HUES48 (cell line): ENCODE measurements at regions not wholly inside any gene's neighbourhood (a gene's known extent, or its start where the extent isn't known, plus 50 kb on each side); places are given as distances from the start of the nearest gene placed in this dataset.

ENCODE experiments used
- H3K27ac ChIP-seq: one replicate; pipeline ENCODE4 v1.7.0; 2013; ENCODE audit warnings: low read depth, low read length, inconsistent platforms
- H3K27me3 ChIP-seq: 2 replicates; pipeline ENCODE4 v1.6.1; 2013; ENCODE audit warnings: mild to moderate bottlenecking, low read length; ENCODE audit not compliant: control insufficient read depth, insufficient read depth
- H3K36me3 ChIP-seq: 2 replicates; pipeline ENCODE4 v1.6.1; 2013; ENCODE audit warnings: low read length; ENCODE audit not compliant: control insufficient read depth, insufficient read depth
- H3K4me1 ChIP-seq: 2 replicates; pipeline ENCODE4 v1.6.1; 2013; ENCODE audit warnings: mild to moderate bottlenecking, low read length; ENCODE audit not compliant: control insufficient read depth, insufficient read depth
- H3K4me3 ChIP-seq: 2 replicates; pipeline ENCODE4 v1.5.1; 2013; ENCODE audit warnings: mild to moderate bottlenecking, low read depth, low read length
- H3K9ac ChIP-seq: 2 replicates; pipeline ENCODE4 v1.6.1; 2013; ENCODE audit warnings: mild to moderate bottlenecking, low read depth, low read length, moderate library complexity
- H3K9me3 ChIP-seq: 2 replicates; pipeline ENCODE4 v1.6.1; 2013; ENCODE audit warnings: low read length; ENCODE audit not compliant: control insufficient read depth, insufficient read depth

GRCh38 chr1:208641579-208642280, 397.5 kb upstream of the PLXNA2 start:
- Histone ChIP-seq H3K9me3 (no peaks in the 10 kb centered on the region), H3K4me3 (no peak overlapping the region)

DNA sequence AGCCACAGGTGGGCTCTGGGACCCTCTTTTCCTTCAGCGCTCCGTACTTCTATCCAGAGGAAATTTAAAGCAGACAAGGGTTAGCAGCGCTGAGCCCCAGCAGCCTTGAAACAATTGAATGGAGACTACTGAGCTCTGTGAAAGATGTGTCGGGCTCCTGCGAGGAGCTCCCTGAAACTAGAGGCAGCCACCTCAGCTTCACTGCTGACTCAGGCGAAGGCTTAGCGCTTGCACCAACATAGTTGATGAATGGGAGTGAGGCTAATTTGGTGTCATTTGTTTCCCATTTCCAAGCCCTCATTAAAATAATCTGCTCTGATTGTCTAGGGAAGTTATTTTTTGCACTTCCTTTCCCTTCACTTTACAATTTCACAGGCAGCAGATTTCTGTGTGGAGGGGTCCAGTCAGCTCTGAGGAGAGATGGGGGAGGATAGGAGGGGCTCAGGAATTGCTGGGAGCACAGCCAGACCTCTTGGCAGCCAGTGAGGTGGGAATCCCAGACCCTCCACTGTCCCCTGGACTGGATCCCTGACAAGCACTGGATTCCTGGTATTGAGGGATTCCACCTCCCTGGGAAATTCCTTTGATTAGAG, 398.9 kb upstream of the PLXNA2 start:
- Histone ChIP-seq H3K4me3 (no peak overlapping the region), H3K4me1 (0 out of 2 replicates have a peak, but pooled peaks cover 2% of the 10 kb centered on the region), H3K9me3 (no peaks in the 10 kb centered on the region), H3K9ac (no peak overlapping the region), H3K27me3 (no peaks in the 10 kb centered on the region), H3K27ac (no peak overlapping the region), H3K36me3 (no peaks in the 10 kb centered on the region)

More at GRCh38 chr1:208641579-208642280, 397.5 kb upstream of the PLXNA2 start:
- no peak overlapping the region for H3K9ac ChIP-seq
- 0 out of 2 replicates have a peak, but pooled peaks cover 2% of the 10 kb centered on the region for H3K4me1 ChIP-seq
- no peaks in the 10 kb centered on the region for H3K36me3 ChIP-seq
- no peaks in the 10 kb centered on the region for H3K27me3 ChIP-seq
- no peak overlapping the region for H3K27ac ChIP-seq

GRCh38 chr1:208644401-208645160, 400.4 kb upstream of the PLXNA2 start:
- Histone ChIP-seq H3K9ac (no peak overlapping the region), H3K36me3 (no peaks in the 10 kb centered on the region), H3K27me3 (no peaks in the 10 kb centered on the region), H3K4me3 (no peak overlapping the region), H3K4me1 (0 out of 2 replicates have a peak, but pooled peaks cover 2% of the 10 kb centered on the region), H3K9me3 (no peaks in the 10 kb centered on the region), H3K27ac (no peak overlapping the region)

DNA sequence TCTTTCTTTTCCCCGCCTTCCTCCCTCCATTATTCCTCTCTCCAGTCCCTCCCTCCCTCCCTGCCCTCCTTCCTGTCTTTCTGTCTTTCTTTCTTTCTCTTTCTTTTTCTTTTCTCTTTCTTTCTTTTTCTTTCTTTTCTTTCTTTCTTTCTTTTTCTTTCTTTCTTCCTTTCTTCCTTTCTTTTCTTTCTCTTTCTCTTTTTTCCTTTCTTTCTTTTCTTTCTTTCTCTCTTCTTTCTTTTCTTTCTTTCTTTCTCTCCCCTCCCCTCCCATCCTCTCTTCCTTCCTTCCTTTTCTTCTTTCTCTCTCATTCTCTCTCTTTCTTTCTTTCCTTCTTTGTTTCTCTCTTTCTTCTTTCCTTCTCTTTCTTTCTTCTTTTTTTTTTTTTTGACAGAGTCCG, 402.2 kb upstream of the PLXNA2 start:
- Histone ChIP-seq H3K9me3 (no peaks in the 10 kb centered on the region), H3K36me3 (no peaks in the 10 kb centered on the region), H3K9ac (no peak overlapping the region), H3K27ac (no peak overlapping the region), H3K27me3 (no peaks in the 10 kb centered on the region), H3K4me3 (no peak overlapping the region), H3K4me1 (0 out of 2 replicates have a peak, but pooled peaks cover 2% of the 10 kb centered on the region)

GRCh38 chr1:208648146-208648545, 404.0 kb upstream of the PLXNA2 start:
- no peaks in the 10 kb centered on the region for H3K9me3 ChIP-seq
- no peak overlapping the region for H3K27ac ChIP-seq
- no peaks in the 10 kb centered on the region for H3K36me3 ChIP-seq
- no peak overlapping the region for H3K9ac ChIP-seq
- peaks cover 6% of the 10 kb centered on the region; the same call in 1 of the 2 replicates for H3K4me1 ChIP-seq
- H3K4me3 ChIP-seq, result no peak overlapping the region
- H3K27me3 ChIP-seq, result no peaks in the 10 kb centered on the region

GRCh38 chr1:208652296-208653160, 408.3 kb upstream of the PLXNA2 start:
- peaks cover 6% of the 10 kb centered on the region; the same call in 1 of the 2 replicates for H3K4me1 ChIP-seq
- no peaks in the 10 kb centered on the region for H3K27me3 ChIP-seq
- H3K36me3 ChIP-seq, result no peaks in the 10 kb centered on the region
- no peak overlapping the region for H3K4me3 ChIP-seq
- no peak overlapping the region for H3K9ac ChIP-seq
- H3K9me3 ChIP-seq, result no peaks in the 10 kb centered on the region
- H3K27ac ChIP-seq, result no peak overlapping the region

- Histone ChIP-seq H3K27ac (no peak overlapping the region), H3K9me3 (no peaks in the 10 kb centered on the region), H3K36me3 (no peaks in the 10 kb centered on the region), H3K4me3 (no peak overlapping the region), H3K9ac (no peak overlapping the region), H3K4me1 (peaks cover 6% of the 10 kb centered on the region; the same call in 1 of the 2 replicates), H3K27me3 (no peaks in the 10 kb centered on the region)
Measured at GRCh38 chr1:208653426-208653825, 409.2 kb upstream of the PLXNA2 start.

GRCh38 chr1:208654241-208654640, 410.1 kb upstream of the PLXNA2 start:
- H3K27ac ChIP-seq, result no peak overlapping the region
- no peaks in the 10 kb centered on the region for H3K27me3 ChIP-seq
- peaks cover 6% of the 10 kb centered on the region; the same call in 1 of the 2 replicates for H3K4me1 ChIP-seq
- H3K9me3 ChIP-seq, result no peaks in the 10 kb centered on the region
- H3K9ac ChIP-seq, result no peak overlapping the region
- no peak overlapping the region for H3K4me3 ChIP-seq
- H3K36me3 ChIP-seq, result no peaks in the 10 kb centered on the region

- Histone ChIP-seq H3K27me3 (no peaks in the 10 kb centered on the region), H3K9me3 (no peaks in the 10 kb centered on the region), H3K9ac (no peak overlapping the region), H3K4me1 (no peaks in the 10 kb centered on the region), H3K27ac (no peak overlapping the region), H3K4me3 (no peak overlapping the region), H3K36me3 (no peaks in the 10 kb centered on the region)
Measured at GRCh38 chr1:208665936-208666335, 421.8 kb upstream of the PLXNA2 start.

DNA sequence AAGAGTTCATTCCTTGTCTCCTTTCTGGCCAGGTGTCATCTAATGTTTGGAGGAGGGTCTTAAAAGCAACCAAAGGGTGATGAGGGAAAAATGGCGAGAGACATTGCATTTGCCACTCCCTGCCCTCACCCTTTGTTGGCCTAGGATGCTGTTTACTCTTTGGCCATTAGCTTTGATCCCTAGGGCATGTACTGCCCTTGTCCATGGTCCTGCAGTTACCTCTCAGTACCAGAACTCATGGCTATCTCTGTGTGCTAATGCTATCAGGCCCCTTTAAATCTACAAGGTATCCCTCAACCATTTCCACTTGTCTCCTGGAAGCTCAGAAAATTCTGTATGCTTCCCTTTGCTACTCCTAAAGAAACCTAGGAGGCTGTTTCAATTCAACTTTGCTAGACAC, 424.8 kb upstream of the PLXNA2 start:
- Histone ChIP-seq H3K4me3 (no peak overlapping the region), H3K36me3 (no peaks in the 10 kb centered on the region), H3K27me3 (no peaks in the 10 kb centered on the region), H3K9me3 (no peaks in the 10 kb centered on the region), H3K27ac (no peak overlapping the region), H3K4me1 (no peaks in the 10 kb centered on the region), H3K9ac (no peak overlapping the region)
